Activated naive CD4-positive, alpha-beta T cell (primary cell): ENCODE measurements at regions not wholly inside any gene's neighbourhood (a gene's known extent, or its start where the extent isn't known, plus 50 kb on each side); places are given as distances from the start of the nearest gene placed in this dataset.
A peak's percentile ranks its signal among the peaks of the same experiment; 100 is the strongest.

Experiments
- DNase-seq, 4 experiments: peaks; one replicate each; lab custom pipeline; 2025; lab: John Stamatoyannopoulos, UW

DNA sequence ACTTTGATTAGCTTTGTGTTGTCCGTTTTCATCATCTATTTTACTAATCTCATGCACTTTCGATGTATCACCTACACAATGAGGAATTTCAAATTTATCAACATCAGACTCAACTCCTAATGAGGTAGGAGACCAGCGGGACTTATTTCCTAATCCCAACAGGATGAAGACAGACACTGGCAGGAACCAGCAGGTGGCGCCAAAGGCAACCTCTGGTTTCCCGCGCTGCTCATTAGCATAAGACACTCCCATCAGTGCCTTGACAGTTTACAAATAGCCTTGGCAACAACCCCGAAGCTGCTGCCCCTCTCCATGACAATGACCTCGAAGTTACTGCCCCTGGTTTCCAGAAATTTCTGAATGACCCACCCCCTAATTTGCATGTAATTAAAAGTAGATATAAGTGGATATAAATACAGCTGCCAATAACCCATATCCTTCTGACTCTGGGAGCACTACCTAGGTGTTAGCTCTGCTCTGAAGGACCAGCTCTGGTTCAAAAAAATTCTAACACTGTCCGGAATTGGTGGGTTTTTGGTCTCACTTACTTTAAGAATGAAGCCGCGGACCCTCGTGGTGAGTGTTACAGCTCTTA lies 974.8 kb downstream of the ADGRL2 start:
- peak in 2 of 4 experiments; percentile 1 to 7 for DNase-seq

DNA sequence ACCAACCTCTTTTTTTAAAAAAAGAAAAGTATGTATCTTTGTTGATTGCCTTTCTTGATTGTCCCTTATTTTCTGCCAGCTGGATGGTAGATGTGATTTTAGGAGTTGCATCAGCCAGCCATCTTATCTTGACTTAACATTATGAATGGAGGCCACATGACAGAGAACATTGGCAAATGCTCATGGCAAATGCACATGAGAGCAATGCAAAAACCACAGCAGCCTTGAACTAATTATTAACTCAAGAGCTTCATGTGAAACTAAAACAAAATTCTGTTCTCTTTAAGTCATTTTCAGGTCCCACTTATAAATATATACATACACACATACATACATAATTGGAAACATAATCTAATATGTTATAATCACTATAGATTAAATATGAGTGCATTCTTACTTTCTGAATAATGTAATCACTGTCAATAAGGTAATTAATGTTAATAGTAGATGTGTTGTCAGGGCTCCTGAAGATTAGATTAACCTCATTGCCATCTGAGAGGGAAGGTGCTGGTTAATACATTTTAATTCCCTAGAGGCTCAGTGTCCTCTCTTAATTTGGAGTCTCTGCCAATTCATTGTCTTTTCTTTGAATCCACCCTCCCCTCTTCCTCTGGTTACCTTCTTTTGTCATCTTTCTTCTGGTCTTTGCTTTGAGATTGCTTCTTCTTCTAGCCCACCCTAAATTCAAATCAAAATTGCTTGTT lies 962.2 kb downstream of the ADGRL2 start:
- DNase-seq = no peak

DNA sequence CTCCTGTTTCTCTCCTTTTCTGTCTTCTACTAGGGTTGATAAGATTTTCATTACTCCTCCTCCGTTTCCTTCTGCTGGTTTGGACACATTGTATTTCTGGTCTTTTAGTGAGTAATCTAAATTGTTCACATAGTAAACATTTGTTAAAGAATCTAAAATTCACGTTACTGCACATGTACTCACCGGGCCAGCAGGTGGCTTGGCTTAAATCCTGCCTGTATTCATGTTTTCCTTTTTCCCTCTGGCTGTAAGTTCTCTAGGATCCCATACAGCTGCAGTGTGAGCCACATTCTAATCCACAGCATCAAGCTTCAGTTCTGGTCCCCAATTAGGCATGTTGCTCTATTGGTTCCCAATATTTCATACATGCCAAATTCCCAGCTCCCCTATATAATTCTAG lies 958.3 kb downstream of the ADGRL2 start:
- DNase-seq = no peak

DNA sequence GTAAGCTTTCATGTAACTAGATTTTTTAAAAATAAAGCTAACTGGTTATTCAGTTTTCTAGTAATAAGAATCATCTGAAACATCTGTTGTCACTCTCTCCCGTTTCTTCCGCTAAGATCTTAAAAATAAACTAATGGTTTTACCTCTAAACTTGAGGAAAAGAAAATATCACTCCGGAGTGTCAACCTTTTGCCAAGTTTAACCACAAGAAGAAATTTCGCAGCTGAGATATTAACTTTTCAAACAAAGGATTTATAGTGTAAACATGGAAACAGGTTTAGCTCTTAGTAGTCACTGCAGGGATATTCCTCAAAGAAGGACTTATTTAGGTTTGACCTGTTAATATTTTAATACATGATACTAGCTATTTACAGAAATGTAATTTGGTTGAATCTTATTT lies 954.9 kb downstream of the ADGRL2 start:
- no peak for DNase-seq

DNA sequence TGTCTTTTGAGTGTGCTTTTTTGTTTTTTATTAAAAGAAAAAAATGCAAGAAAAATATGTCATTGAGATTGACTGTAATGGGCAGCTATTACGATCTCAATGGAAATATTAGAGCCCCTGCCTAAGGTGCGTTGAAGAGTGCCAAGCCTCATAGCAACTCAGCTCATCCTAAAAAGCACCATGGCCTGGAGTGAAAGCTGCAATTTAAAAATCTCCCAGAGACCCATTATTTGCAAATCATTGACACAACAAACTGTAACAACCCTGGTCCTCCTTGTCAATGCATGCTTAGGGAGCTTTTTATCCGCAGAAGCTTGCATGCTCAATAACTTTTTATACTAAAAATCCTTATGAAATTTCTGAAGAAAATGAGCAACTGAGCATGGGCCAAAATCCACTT lies 954.5 kb downstream of the ADGRL2 start:
- no peak for DNase-seq

DNA sequence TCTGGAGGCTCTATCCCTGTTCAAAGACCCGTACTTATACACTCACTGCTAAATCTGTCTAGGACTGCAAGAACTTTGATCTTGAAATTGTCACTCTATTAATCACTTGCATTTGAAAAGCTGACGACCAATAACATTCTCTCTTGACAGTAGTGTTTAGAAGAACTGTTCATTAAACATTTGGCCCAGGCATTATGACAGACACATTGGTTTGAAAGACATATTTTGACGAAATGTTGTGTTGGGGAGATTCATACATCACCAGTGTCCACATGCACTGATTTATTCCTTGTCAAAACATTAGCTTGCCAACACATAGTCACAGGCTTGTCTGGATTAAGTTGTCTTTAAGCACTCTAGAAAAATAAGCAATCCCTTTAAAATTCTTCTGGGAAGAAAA lies 951.3 kb downstream of the ADGRL2 start:
- no peak for DNase-seq

DNA sequence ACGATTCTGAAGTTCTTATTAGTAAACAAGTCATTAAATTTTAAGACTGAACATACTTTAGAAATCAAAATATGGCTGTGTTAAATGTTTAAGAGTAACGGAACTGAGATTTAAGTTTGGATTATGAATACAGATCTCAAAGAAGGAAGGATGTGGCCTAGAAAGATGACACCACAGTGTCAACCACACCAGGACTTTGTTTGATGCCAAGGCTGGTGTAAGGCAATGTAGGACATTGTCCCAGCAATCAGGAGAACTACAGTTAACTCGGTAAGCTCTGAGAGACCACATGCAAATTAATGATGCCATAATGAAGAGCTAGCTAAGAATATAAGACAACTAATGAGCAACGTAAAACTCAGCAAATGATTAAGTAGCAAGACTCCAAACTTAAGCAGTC lies 932.9 kb downstream of the ADGRL2 start:
- DNase-seq = no peak

DNA sequence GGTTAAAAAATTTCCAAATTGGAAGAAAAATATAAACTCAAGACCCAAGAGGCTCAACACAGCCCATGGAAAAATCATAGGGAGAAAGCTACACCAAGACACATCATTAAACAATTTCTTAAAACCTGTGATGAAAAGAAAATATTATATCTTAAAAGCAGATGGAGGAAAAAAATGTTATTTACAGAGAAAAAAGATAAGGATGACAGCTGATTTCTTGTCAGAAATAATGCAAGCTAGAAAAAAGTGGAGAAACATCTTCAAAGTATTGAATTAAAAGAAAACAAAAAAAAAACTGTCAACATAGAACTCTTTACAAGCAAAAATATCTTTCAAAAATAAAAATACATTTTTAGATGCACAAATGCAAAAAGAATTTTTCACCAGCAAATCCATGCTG lies 930.5 kb downstream of the ADGRL2 start:
- DNase-seq = no peak

DNA sequence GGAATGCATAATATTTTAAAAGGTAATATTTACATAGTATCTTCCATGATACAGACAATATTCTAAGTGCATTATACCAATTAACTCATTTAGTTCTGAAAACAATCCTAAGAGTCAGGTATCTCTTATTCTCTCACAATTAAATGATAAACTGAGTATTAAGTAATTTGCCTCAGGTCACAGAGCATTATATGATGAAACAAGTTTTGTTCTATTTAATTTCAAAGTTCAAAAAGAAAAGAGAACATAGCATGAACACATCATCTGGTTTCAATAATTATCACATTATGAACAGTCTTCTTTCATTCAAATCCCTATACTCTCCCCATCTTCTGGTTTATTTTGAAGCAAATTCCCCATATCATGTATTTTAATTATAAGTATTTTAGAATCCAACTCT lies 927.5 kb downstream of the ADGRL2 start:
- DNase-seq = no peak

DNA sequence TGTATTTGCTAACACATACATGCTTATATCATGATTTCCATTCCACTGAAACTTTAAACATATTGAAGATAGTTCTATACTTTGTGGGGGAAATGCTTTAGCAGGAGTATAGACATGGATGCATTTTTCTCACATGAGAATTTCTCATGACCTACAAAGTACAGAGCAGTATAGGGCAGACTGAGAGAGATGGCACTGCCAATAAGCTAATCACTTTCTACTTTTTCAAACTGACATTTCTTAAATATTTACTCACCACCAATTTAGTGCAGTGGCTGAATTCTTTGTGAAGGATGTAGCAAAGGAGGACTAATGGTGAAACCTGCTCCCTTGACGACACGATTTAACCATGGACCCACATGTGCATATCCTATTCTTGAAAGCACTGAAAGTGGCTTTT lies 923.5 kb downstream of the ADGRL2 start:
- DNase-seq = no peak

DNA sequence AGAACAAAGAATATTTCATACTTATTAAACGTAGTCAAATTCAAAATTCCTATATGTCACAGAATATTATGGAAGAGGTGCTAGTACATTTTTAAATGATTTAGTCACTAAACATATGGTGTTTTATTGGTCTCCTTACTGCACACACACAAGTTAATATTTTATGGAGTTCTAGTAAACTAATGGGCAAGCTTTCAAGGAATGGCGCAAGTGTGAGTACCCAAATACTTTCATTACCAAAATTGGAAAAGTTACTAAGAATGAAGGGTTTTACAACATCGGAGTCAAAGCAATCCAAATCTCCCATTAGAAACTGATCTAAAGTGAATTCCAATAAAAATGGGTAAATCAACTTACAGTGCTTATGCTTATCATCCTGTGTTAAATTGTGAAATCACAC lies 921.9 kb downstream of the ADGRL2 start:
- no peak for DNase-seq

DNA sequence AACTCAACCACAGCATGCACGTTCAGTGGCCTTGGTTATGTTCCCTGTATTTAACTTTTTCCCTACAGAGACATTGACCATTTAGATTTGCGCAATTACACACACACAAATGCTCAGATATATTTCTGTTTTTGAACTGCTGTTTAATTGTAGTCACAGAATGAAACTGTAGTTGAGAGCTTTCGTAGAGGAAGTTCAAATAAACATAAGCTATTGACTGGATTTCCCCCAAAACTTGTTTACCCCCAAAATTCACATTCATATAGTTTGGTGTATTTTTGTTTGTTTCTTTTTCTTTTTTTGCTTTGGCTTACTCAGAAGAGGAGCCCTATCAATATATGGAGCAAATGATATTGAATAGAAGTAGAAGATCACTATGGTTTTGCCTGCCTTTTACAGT lies 921.0 kb downstream of the ADGRL2 start:
- DNase-seq = no peak

DNA sequence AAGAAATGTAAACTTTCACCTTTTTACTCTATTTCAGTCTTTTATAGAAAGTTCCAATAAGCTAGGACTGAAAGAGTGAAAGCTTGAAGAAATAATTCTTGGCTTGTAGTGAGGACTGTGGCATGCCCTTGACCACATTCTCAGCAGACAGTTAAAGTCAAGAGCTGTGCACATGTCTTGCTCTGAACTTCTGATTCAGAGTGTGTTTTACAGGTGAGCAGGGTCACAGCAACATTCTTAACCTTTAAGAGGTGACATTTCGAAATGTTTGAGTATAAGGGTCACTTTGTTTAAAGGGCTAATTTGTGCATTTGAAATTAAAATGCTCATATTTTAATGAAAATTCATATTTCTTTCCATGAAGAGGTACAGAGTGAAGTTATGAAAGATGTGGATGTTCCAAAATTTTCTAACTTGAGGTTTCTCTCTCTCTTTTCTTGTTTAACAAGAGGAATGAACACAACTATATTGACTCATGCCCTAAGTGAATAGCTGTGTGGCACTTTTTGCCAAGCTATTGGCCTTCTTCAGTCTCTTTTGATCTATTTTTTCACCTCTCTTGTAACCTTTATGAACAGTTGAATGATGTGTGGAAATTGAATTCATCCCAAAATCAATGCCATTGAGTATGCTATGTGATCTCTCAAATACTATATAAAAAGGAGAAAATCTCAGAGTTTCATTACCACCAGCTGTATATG lies 918.1 kb downstream of the ADGRL2 start:
- no peak for DNase-seq

DNA sequence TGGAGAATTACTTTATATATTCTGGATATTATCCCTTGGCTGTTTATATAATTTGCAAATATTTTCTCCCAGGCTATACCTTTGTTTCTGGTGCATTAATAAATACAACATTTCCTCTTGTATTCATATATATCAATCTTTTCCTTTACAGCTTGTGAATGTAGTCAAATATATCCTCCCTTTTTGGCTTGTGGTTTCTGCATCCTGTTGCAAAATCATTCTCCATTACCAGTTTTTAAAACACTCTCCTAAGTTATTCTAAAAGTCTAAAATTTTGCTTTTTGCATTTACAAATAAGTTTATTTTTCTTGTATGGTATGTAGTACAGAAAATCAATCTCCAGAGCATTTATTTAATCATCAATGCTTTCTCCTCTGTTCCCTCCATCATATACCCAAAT lies 909.4 kb downstream of the ADGRL2 start:
- no peak for DNase-seq

DNA sequence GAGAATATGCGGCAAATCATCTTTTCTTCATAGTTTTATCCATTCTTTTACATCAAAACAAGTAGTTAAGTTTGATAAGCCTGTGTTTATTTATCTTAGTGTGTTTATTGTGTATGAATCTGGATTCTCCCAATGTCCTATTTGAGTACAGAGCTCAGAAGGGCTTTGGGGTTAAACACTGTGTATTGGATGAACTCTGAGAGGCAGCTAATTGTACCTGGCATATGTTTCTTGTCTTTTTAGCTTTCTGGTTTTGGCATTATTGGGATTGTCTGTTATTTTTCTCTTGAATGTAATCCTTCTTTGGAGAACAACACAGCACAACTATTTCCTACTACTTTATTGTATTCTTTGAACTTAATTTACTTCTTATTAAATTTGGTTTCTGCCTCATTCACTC lies 906.9 kb downstream of the ADGRL2 start:
- DNase-seq = no peak

DNA sequence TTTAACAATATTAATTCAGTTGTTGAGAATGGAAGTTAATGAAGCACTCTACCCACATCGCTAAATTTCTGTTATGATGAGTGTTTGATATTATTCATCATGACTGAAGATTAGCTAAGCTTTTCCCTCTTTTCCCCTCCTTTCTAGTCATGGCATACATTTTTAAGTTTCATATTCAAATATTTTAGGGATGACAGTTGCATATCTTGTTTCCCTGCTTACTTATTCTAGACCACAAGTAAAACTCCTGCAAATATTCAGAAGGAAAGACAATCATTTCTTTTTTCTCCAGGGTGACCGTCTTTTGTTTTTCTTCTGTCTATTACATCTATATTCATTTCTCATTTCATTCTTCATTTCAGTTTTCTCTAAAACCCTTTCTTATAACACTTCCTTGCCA lies 906.0 kb downstream of the ADGRL2 start:
- no peak for DNase-seq

DNA sequence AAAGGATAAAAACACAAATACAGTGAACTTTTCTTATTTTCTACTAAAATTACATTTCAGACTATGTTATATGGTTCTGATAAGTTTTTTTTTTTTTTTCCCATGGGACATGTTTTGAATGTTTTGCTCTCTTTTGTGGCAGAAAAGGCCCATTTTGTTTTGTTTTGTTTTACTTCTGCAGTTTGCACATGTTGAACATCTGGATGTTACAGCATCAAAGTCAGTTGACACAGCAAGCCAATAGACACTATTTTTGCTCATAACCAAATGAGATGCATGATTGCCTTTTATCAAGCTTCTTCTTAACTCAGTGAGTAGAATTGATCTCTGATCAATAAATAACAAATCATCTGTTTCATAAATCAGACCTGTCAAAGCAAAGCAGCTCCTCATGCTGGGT lies 904.2 kb downstream of the ADGRL2 start:
- DNase-seq = no peak

DNA sequence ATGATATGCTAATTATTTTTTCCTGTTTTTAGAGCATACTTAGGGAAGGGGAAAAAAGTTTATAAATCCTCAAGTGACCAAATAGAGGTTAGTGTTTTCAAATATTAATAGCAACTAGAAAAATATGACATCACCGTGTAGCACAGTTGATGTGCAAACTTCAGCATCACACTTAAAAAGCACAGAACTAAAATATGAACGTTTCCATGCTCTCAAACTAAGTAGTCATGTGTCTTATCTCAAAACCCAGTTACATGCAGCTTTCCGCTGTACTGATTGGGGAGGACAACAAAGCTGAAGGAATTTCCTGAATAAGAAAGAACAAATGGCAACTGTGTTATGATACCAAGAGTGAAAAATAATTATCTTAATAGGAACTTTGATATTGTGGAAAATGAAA lies 903.7 kb downstream of the ADGRL2 start:
- no peak for DNase-seq

DNA sequence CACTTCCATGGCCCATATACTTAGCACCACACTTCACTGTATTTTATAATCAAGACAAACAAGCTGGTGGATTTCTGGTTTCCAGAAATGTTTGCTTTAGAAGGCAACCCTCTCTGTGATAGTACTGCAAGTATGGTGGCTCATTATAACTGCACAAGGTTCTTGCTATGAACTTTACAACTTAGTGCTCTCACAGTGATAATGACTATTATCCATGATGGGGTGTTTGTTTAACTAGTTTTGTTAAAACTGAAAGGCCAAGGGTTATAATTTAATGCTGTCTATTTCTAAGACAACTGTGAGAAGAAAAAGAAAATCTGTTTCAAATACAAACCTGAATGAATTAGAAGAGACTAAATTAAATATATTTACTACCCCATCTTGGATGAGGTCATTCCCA lies 903.2 kb downstream of the ADGRL2 start:
- no peak for DNase-seq

DNA sequence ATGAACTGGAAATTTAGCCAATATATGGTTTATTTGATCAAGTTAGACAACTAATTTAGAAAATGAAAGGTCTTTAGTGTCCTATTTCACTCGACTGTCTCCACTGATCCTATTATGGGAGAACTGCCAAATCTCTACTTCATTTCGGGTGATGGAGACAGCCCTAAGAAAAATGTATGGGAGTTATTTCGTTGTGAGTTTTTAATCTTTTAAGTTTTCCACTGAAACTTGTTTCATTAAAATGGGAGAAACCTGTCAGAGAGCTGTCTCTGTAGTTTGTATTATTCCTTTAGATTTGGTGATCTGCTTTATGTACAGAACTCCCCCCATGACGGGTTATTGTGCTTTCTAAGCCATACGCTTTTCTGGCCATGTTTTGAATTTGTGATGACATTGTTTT lies 899.7 kb downstream of the ADGRL2 start:
- DNase-seq = no peak

DNA sequence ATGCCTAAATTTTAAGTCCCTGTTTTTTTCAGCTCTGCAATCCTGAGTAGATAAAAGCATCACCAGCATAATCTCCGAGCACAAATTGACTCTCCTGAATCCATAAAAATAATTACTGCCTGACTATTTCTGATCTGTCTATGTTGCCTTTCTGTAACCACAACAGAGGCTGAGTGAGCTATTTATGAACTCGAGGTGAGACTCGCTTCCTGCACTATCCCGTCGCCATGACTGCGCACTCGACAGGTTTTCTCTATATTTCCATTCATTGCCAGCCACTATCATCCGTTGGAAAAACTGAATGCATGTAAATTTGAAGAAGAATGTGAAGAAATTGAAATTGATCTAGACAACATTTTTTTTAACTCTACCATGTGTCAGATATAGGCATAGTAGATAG lies 897.2 kb downstream of the ADGRL2 start:
- no peak for DNase-seq

DNA sequence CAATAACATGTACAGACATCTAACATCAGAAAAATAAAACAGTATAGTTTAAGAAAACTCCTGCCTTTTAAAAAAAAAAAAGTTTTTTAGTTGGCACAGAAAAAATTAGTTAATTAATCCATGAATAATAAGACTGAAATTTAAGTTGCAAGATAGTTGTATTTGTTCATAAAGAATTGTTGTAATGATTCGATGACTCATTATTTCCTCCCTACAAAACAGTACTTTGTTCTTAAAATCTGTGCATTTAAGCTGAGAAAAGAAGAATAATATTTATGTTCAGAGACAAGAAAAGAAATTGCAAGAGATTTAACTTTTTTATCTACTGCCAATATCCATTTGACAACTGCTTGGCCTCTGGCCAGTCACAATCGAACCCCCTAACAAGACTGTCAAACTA lies 894.7 kb downstream of the ADGRL2 start:
- no peak for DNase-seq

DNA sequence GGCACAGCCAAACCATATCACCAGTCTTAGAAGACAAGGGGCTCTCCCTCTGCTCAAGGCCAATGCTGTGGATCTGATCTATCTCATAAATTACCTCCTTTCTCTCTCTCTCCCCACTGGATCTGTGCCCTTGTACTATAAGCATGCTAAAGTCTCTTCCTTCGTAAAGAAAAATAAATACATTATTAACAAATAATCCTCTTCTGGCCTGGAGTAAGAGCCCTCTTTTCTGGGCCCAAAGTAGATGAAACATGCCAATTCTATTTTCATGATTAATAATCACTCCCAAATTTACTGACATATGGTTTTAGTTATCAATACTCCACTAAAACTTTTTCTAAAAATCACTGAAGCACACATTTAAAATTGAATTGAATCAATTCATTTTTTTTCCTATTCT lies 889.7 kb downstream of the ADGRL2 start:
- no peak for DNase-seq

DNA sequence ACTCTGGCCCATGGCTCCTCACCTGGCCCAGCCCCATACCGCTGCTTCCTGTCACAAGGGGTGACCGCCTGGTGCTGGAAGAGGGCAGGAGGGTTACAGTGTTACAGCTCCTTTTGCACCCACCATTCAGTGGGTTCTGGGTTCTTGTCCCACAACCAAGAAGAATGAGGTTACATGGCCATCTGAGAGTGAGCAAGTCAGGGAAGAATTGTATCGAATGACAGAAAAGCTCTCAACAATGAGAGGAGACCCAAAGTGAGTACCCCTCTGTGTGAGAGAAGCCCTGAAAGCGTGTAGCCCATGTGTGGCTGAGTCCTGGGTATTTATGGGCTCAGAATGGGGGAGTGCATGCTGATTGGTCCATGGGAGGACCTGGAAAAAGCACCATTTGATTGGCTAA lies 888.5 kb downstream of the ADGRL2 start:
- no peak for DNase-seq
